ENCODE measurements at regions not wholly inside any gene's neighbourhood (a gene's known extent, or its start where the extent isn't known, plus 50 kb on each side); places are given as distances from the start of the nearest gene placed in this dataset.

DNA sequence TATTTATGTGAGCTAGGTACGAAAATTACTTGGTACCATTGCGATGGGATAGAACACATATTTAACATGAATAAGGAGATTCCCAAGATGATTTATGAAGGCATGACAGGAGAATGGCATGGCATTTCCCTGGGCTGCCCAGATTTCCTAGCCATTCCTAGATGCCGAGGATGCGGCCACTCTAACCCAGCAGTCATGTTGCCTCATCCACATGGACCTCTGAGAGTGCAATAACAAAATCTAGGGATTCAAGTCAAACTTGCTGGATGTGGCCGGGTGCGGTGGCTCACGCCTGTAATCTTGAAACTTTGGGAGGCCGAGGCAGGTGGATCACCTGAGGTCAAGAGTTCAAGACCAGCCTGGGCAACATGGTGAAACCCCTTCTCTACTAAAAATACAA, 110.8 kb upstream of the ARL4C start:
- TF ChIP-seq, protein P1, sequence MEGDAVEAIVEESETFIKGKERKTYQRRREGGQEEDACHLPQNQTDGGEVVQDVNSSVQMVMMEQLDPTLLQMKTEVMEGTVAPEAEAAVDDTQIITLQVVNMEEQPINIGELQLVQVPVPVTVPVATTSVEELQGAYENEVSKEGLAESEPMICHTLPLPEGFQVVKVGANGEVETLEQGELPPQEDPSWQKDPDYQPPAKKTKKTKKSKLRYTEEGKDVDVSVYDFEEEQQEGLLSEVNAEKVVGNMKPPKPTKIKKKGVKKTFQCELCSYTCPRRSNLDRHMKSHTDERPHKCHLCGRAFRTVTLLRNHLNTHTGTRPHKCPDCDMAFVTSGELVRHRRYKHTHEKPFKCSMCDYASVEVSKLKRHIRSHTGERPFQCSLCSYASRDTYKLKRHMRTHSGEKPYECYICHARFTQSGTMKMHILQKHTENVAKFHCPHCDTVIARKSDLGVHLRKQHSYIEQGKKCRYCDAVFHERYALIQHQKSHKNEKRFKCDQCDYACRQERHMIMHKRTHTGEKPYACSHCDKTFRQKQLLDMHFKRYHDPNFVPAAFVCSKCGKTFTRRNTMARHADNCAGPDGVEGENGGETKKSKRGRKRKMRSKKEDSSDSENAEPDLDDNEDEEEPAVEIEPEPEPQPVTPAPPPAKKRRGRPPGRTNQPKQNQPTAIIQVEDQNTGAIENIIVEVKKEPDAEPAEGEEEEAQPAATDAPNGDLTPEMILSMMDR (IDR thresholded peaks at IDR 0.05) = no peak
- TF ChIP-seq POLR2A (IDR thresholded peaks at IDR 0.05) = no peak
- TF ChIP-seq POLR2AphosphoS5 (IDR thresholded peaks at IDR 0.05) = no peak
- no peak for TF ChIP-seq EP300 (IDR thresholded peaks at IDR 0.05)
